A549 (cell line): ENCODE measurements at regions not wholly inside any gene's neighbourhood (a gene's known extent, or its start where the extent isn't known, plus 50 kb on each side); places are given as distances from the start of the nearest gene placed in this dataset.

Source experiments
- ATAC-seq, 2 experiments: fragments of 200-7000 bp in 1 of 2; fragments of >200 bp in 1 of 2; cut with Nextera tagmentation in 1 of 2; cut with Tn5 transposase in 1 of 2; 3 replicates each; pipeline versions ENCODE4 v1.8.0 to v1.9.1; 2018 to 2020; ENCODE audit warnings: mild to moderate bottlenecking in 1 of 2, moderate library complexity in 1 of 2
- CTCF ChIA-PET: fragments of 300-600 bp; sonication (Branson Sonifier 250); formaldehyde crosslinking; extraction: SDS; loops from one replicate; lab custom pipeline; 2021; ENCODE audit warnings: antibody characterized with exemption, inconsistent platforms; lab: Yijun Ruan, JAX
- POLR2A ChIA-PET: fragments of 350-600 bp; formaldehyde crosslinking; extraction: SDS; loops from one replicate; lab custom pipeline; 2021; ENCODE audit warnings: antibody characterized with exemption, inconsistent platforms; lab: Yijun Ruan, JAX
- DNase-seq, 2 experiments: peaks; one replicate each; pipeline versions ENCODE4 v3.0.0 to v3.0.0-alpha.2; 2011 to 2016; ENCODE audit warnings: low read depth in 1 of 2, low spot score in 1 of 2
- FAIRE-seq: peaks from 2 replicates; lab custom pipeline; 2011; peaks lifted over from hg19 to GRCh38; lab: Jason Lieb, UNC
- H3K27ac ChIP-seq, 2 experiments: fragments of >200 bp; sonication (Bioruptor Twin); formaldehyde crosslinking; 3 replicates each; pipeline ENCODE4 v1.5.1; 2016 to 2017
- H3K4me1 ChIP-seq: fragments of >200 bp; sonication (Bioruptor Twin); formaldehyde crosslinking; 3 replicates; pipeline ENCODE4 v1.6.1; 2016
- H3K4me2 ChIP-seq: fragments of >200 bp; sonication (Bioruptor Twin); formaldehyde crosslinking; 3 replicates; pipeline ENCODE4 v1.6.1; 2016
- H3K4me3 ChIP-seq: fragments of >200 bp; sonication (Bioruptor Twin); formaldehyde crosslinking; 3 replicates; pipeline ENCODE4 v1.5.1; 2016
- H3K9me3 ChIP-seq: fragments of >200 bp; sonication (Bioruptor Twin); formaldehyde crosslinking; 3 replicates; pipeline ENCODE4 v1.6.1; 2016
- BHLHE40 ChIP-seq: IDR thresholded peaks from 2 replicates; pipeline ENCODE4 v1.6.1; 2012; ENCODE audit warnings: low read depth, low read length, inconsistent platforms
- CBX2 ChIP-seq: fragments of 200-600 bp; sonication (generic); IDR thresholded peaks from 2 replicates; pipeline ENCODE4 v1.6.1; 2016; ENCODE audit warnings: low read depth, mild to moderate bottlenecking, borderline replicate concordance
- CBX8 ChIP-seq: fragments of 200-600 bp; sonication (generic); IDR thresholded peaks from 2 replicates; pipeline ENCODE4 v1.6.1; 2016
- CEBPB ChIP-seq, 2 experiments: fragments of >200 bp in 1 of 2; sonication (Bioruptor Twin) in 1 of 2; formaldehyde crosslinking in 1 of 2; IDR thresholded peaks; 2 replicates each; pipeline ENCODE4 v1.6.1; 2012 to 2016
- CHD2 ChIP-seq: fragments of 150-350 bp; IDR thresholded peaks from 2 replicates; pipeline ENCODE4 v1.6.1; 2014; ENCODE audit warnings: low read length; ENCODE audit not compliant: partially characterized antibody
- EHF ChIP-seq: fragments of 250-450 bp; sonication (Bioruptor Pico); IDR thresholded peaks from 2 replicates; pipeline ENCODE4 v1.5.0; 2020; ENCODE audit warnings: mild to moderate bottlenecking
- ESRRA ChIP-seq: fragments of 150-350 bp; IDR thresholded peaks from 2 replicates; pipeline ENCODE4 v1.6.1; 2014; ENCODE audit warnings: mild to moderate bottlenecking, low read length, borderline replicate concordance
- FOXS1 ChIP-seq: fragments of 250-450 bp; sonication (Bioruptor Pico); IDR thresholded peaks from 2 replicates; pipeline ENCODE4 v1.5.0; 2020; ENCODE audit warnings: mild to moderate bottlenecking, moderate library complexity
- GATA3 ChIP-seq: IDR thresholded peaks from 2 replicates; pipeline ENCODE4 v1.6.1; 2012; ENCODE audit warnings: borderline replicate concordance
- HDAC2 ChIP-seq: fragments of 200-600 bp; sonication (generic); IDR thresholded peaks from 2 replicates; pipeline ENCODE4 v1.6.1; 2016
- HOXA7 ChIP-seq: fragments of 250-450 bp; sonication (Bioruptor Pico); IDR thresholded peaks from 2 replicates; pipeline ENCODE4 v1.5.0; 2020; ENCODE audit warnings: mild to moderate bottlenecking, moderate library complexity
- JUN ChIP-seq, 2 experiments: fragments of >200 bp; sonication (Bioruptor Twin); formaldehyde crosslinking; IDR thresholded peaks; 2 replicates in 1 of 2; 3 replicates in 1 of 2; pipeline ENCODE4 v1.6.1; 2016 to 2017
- KDM5A ChIP-seq: fragments of 200-600 bp; sonication (generic); IDR thresholded peaks from 2 replicates; pipeline ENCODE4 v1.6.1; 2016; ENCODE audit warnings: antibody characterized with exemption, mild to moderate bottlenecking
- MAFK ChIP-seq: fragments of 450-650 bp; IDR thresholded peaks from 2 replicates; pipeline ENCODE4 v1.6.1; 2014; ENCODE audit not compliant: partially characterized antibody
- MYC ChIP-seq: IDR thresholded peaks from 2 replicates; pipeline ENCODE4 v1.6.1; 2012; ENCODE audit warnings: mild to moderate bottlenecking, inconsistent platforms, low read length, improper control_type of control experiment, borderline replicate concordance
- NFE2L2 ChIP-seq: fragments of 150-350 bp; conservative IDR thresholded peaks from 2 replicates; pipeline ENCODE4 v1.6.1; 2014; ENCODE audit warnings: low read length
- NPAS2 ChIP-seq: fragments of 250-450 bp; sonication (Bioruptor Pico); IDR thresholded peaks from 2 replicates; pipeline ENCODE4 v1.8.0; 2022; ENCODE audit warnings: mild to moderate bottlenecking, moderate library complexity, borderline replicate concordance
- POLR2AphosphoS2 ChIP-seq: conservative IDR thresholded peaks from 2 replicates; pipeline ENCODE4 v1.6.1; 2012; ENCODE audit warnings: low read length, improper control_type of control experiment, inconsistent platforms
- RAD21 ChIP-seq, 2 experiments: fragments of >200 bp in 1 of 2; sonication (Bioruptor Twin) in 1 of 2; formaldehyde crosslinking in 1 of 2; IDR thresholded peaks in 1 of 2; conservative IDR thresholded peaks in 1 of 2; 2 replicates in 1 of 2; 3 replicates in 1 of 2; pipeline ENCODE4 v1.6.1; 2012 to 2018; ENCODE audit warnings: inconsistent platforms in 1 of 2
- RFX5 ChIP-seq: fragments of 450-650 bp; IDR thresholded peaks from 2 replicates; pipeline ENCODE4 v1.7.1; 2014; ENCODE audit warnings: antibody characterized with exemption, mild to moderate bottlenecking, moderate library complexity
- RNF2 ChIP-seq: fragments of 200-600 bp; sonication (generic); IDR thresholded peaks from 2 replicates; pipeline ENCODE4 v1.6.1; 2016; ENCODE audit warnings: low read depth, mild to moderate bottlenecking, antibody characterized with exemption, moderate library complexity, borderline replicate concordance
- SMC3 ChIP-seq: fragments of >200 bp; sonication (Bioruptor Twin); formaldehyde crosslinking; IDR thresholded peaks from 3 replicates; pipeline ENCODE4 v1.6.1; 2018; ENCODE audit warnings: inconsistent platforms
- TFCP2L1 ChIP-seq: fragments of 250-450 bp; sonication (Bioruptor Pico); IDR thresholded peaks from 2 replicates; pipeline ENCODE4 v1.5.0; 2021; ENCODE audit warnings: mild to moderate bottlenecking
- TP53 ChIP-seq: fragments of 250-450 bp; sonication (Bioruptor Pico); IDR thresholded peaks from 2 replicates; pipeline ENCODE4 v1.5.0; 2021; ENCODE audit warnings: mild to moderate bottlenecking, moderate library complexity
- ZC3H11A ChIP-seq: fragments of 450-650 bp; IDR thresholded peaks from 2 replicates; pipeline ENCODE4 v1.6.1; 2014; ENCODE audit warnings: antibody characterized with exemption, mild to moderate bottlenecking
- ZFP36 ChIP-seq: fragments of 450-650 bp; IDR thresholded peaks from 2 replicates; pipeline ENCODE4 v1.6.1; 2014; ENCODE audit warnings: borderline replicate concordance; ENCODE audit not compliant: partially characterized antibody
- WGBS: methylation state at CpG from one replicate; pipeline ENCODE4 v1.1.6; 2017; ENCODE audit errors: missing lambda C conversion rate; 5-methylcytosine and 5-hydroxymethylcytosine counted together
- TF ChIP-seq, protein P1 (sequence below): fragments of >200 bp; sonication (Bioruptor Twin); formaldehyde crosslinking; IDR thresholded peaks from 3 replicates; pipeline ENCODE4 v1.6.1; 2016
- TF ChIP-seq, protein P2 (sequence below): IDR thresholded peaks from 2 replicates; pipeline ENCODE4 v1.6.1; 2012
- TF ChIP-seq, protein P3 (sequence below): IDR thresholded peaks from 2 replicates; pipeline ENCODE4 v1.6.1; 2012; ENCODE audit warnings: low read depth, borderline replicate concordance
- TF ChIP-seq, protein P4 (sequence below): fragments of 150-350 bp; IDR thresholded peaks from 2 replicates; pipeline ENCODE4 v1.6.1; 2014; ENCODE audit warnings: low read depth, mild to moderate bottlenecking, low read length
- TF ChIP-seq, protein P5 (sequence below): fragments of >200 bp; sonication (Bioruptor Twin); formaldehyde crosslinking; IDR thresholded peaks from 2 replicates; pipeline ENCODE4 v1.6.1; 2016

DNA sequence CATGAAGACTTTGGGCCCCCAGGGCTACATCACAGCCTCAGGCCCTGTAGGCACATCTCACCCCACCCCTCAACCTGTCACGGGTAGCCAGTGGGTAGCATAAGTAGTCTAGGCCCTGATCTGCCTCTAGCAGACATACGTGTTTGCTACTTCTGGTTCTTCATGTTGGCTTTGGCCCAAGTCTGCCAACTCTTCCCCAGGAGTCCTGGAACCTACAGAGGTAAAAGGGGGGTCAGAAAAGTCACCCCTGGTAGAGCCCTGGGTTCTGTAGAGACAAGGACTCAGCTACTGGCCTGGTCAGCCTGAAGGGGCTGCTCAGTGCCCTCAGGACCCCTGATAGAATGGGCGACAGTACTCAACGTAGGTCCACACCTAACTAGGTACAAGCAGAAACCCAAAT lies 67.5 kb upstream of the UNC5B start:
- DNase-seq (no peak), ATAC-seq (no peak), FAIRE-seq (no peak)
- Histone ChIP-seq H3K9me3 (no peaks in the 10 kb centered on the region), H3K4me2 (no peak overlapping the region), H3K4me1 (no peaks in the 10 kb centered on the region), H3K4me3 (no peak overlapping the region), H3K27ac (no peak overlapping the region)
- ChIA-PET POLR2A (no interaction called here), CTCF (no interaction called here)
- WGBS = 14% methylated on average over 3 of the region's 4 CpGs
- TF ChIP-seq, protein P1, sequence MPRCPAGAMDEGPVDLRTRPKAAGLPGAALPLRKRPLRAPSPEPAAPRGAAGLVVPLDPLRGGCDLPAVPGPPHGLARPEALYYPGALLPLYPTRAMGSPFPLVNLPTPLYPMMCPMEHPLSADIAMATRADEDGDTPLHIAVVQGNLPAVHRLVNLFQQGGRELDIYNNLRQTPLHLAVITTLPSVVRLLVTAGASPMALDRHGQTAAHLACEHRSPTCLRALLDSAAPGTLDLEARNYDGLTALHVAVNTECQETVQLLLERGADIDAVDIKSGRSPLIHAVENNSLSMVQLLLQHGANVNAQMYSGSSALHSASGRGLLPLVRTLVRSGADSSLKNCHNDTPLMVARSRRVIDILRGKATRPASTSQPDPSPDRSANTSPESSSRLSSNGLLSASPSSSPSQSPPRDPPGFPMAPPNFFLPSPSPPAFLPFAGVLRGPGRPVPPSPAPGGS = no peak
- TF ChIP-seq RAD21 (conservative IDR thresholded peaks at IDR 0.05 in 1 of 2, IDR thresholded peaks at IDR 0.05 in 1 of 2) (no peak), CEBPB (IDR thresholded peaks at IDR 0.05) (no peak)
- TF ChIP-seq, protein P2, sequence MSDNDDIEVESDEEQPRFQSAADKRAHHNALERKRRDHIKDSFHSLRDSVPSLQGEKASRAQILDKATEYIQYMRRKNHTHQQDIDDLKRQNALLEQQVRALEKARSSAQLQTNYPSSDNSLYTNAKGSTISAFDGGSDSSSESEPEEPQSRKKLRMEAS = no peak

DNA sequence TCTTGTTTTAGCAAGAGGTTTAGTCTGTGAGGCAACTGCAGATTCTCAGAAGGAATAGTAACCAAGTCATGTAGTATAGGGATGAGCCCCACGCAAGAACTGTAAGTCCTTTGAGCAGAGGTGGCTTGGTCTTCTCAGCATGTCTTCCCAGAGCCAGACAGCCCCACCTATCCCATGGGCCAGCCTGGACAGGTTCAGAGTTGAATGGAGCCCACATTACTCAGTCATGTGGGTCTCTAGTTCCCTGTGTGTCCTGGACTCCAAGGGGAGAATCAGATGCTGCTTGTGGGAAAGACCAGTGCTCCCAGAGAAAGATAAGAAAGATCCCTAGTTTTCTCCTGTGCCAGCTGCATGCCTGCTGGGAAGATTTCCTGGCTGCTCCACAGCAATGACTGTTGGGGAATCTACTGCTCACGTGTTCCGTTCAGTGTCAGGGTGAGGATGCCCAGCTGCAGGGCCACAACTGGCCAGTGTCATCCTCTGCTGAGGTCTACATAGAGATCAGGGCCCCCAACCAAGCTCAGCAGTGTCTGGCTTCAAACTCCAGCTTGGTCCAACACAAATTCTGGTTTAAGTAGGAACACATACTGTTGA lies 66.9 kb upstream of the UNC5B start:
- DNase-seq (no peak), ATAC-seq (no peak), FAIRE-seq (no peak)
- TF ChIP-seq KDM5A (no peak), RFX5 (no peak), ZFP36 (no peak), POLR2AphosphoS2 (no peak), JUN (IDR thresholded peaks at IDR 0.05) (no peak), ESRRA (no peak), CEBPB (IDR thresholded peaks at IDR 0.05) (no peak), BHLHE40 (no peak), NFE2L2 (no peak), HOXA7 (CRISPR knock-in tag) (no peak), SMC3 (no peak), GATA3 (no peak), MAFK (no peak), MYC (no peak), NPAS2 (CRISPR knock-in tag) (no peak)
- TF ChIP-seq, protein P3, sequence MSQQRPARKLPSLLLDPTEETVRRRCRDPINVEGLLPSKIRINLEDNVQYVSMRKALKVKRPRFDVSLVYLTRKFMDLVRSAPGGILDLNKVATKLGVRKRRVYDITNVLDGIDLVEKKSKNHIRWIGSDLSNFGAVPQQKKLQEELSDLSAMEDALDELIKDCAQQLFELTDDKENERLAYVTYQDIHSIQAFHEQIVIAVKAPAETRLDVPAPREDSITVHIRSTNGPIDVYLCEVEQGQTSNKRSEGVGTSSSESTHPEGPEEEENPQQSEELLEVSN = no peak
- 24% methylated on average over 3 of the region's 3 CpGs for WGBS
- ChIA-PET CTCF (interaction anchor here (1.2 kb wide), 1 partner anchor 220 kb away, joined by 3 read pairs; no protein-coding TSS in a partner anchor), POLR2A (no interaction called here)
- H3K27ac ChIP-seq = no peak overlapping the region
- no peak overlapping the region for H3K4me2 ChIP-seq
- no peaks in the 10 kb centered on the region for H3K4me1 ChIP-seq
- no peaks in the 10 kb centered on the region for H3K9me3 ChIP-seq
- no peak overlapping the region for H3K4me3 ChIP-seq

DNA sequence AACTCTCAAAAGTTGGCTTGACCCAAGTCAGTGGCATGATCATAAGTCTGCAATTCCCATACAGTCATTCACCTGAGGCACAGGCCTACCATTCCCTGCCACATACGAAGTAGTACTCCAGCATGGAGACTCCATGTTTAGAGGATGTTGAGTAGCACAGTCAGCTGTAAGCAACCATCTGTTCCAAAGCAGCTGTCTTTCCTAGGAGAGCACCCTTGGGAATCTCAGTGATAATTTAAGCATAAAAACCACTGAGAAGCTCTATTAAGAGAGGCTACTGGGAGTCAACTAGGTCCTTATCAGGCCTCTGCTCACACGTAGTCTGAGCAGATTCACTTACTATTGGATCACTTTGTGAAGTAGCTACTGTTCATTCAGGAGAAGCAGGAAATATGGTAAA lies 61.6 kb upstream of the UNC5B start:
- Histone ChIP-seq H3K4me2 (no peak overlapping the region), H3K27ac (no peak overlapping the region), H3K4me3 (no peak overlapping the region), H3K4me1 (no peaks in the 10 kb centered on the region), H3K9me3 (no peaks in the 10 kb centered on the region)
- FAIRE-seq (no peak), DNase-seq (no peak), ATAC-seq (no peak)
- WGBS = 12% methylated on average over 1 of the region's 2 CpGs
- no peak for TF ChIP-seq RAD21 (conservative IDR thresholded peaks at IDR 0.05 in 1 of 2, IDR thresholded peaks at IDR 0.05 in 1 of 2)
- TF ChIP-seq CBX8 = no peak
- TF ChIP-seq ZC3H11A = no peak
- TF ChIP-seq HDAC2 = no peak
- no peak for TF ChIP-seq EHF
- TF ChIP-seq, protein P4, sequence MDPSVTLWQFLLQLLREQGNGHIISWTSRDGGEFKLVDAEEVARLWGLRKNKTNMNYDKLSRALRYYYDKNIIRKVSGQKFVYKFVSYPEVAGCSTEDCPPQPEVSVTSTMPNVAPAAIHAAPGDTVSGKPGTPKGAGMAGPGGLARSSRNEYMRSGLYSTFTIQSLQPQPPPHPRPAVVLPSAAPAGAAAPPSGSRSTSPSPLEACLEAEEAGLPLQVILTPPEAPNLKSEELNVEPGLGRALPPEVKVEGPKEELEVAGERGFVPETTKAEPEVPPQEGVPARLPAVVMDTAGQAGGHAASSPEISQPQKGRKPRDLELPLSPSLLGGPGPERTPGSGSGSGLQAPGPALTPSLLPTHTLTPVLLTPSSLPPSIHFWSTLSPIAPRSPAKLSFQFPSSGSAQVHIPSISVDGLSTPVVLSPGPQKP = no peak
- TF ChIP-seq, protein P5, sequence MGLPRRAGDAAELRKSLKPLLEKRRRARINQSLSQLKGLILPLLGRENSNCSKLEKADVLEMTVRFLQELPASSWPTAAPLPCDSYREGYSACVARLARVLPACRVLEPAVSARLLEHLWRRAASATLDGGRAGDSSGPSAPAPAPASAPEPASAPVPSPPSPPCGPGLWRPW = no peak
- TF ChIP-seq CHD2 = no peak
- TF ChIP-seq FOXS1 (CRISPR knock-in tag) = no peak
- TF ChIP-seq RNF2 = no peak
- no peak for TF ChIP-seq CBX2
- no peak for TF ChIP-seq TP53 (CRISPR knock-in tag)
- no peak for TF ChIP-seq TFCP2L1 (CRISPR knock-in tag)
- ChIA-PET CTCF (interaction anchor here (0.9 to 2.0 kb wide), 3 partner anchors 10 to 248 kb away, joined by 3 to 8 read pairs (median 3); no protein-coding TSS in a partner anchor), POLR2A (no interaction called here)
